ENCODE measurements at regions not wholly inside any gene's neighbourhood (a gene's known extent, or its start where the extent isn't known, plus 50 kb on each side); places are given as distances from the start of the nearest gene placed in this dataset.

GRCh38 chr13:58574791-58575190, 943.2 kb downstream of the PCDH17 start:
- Histone ChIP-seq H3K4me3 (no peak overlapping the region), H3K9me3 (ENCODE audit: low read depth) (no peaks in the 10 kb centered on the region), H3K27ac (no peak overlapping the region), H3K36me3 (no peaks in the 10 kb centered on the region), H3K4me1 (ENCODE audit: low read depth) (no peaks in the 10 kb centered on the region), H3K27me3 (no peaks in the 10 kb centered on the region)
- TF ChIP-seq CTCF (IDR thresholded peaks at IDR 0.05; ENCODE audit: low read depth, low read length), result no peak
- no peak for DNase-seq (ENCODE audit: low read depth in 1 of 2, low spot score in 1 of 2)

- Histone ChIP-seq H3K4me1 (ENCODE audit: low read depth) (no peaks in the 10 kb centered on the region), H3K36me3 (no peaks in the 10 kb centered on the region), H3K9me3 (ENCODE audit: low read depth) (no peaks in the 10 kb centered on the region), H3K4me3 (no peak overlapping the region), H3K27me3 (no peaks in the 10 kb centered on the region), H3K27ac (no peak overlapping the region)
- DNase-seq (ENCODE audit: low read depth in 1 of 2, low spot score in 1 of 2), result no peak
- no peak for TF ChIP-seq CTCF (IDR thresholded peaks at IDR 0.05; ENCODE audit: low read depth, low read length)
Observed at GRCh38 chr13:58579468-58579867, 947.9 kb downstream of the PCDH17 start.

DNA sequence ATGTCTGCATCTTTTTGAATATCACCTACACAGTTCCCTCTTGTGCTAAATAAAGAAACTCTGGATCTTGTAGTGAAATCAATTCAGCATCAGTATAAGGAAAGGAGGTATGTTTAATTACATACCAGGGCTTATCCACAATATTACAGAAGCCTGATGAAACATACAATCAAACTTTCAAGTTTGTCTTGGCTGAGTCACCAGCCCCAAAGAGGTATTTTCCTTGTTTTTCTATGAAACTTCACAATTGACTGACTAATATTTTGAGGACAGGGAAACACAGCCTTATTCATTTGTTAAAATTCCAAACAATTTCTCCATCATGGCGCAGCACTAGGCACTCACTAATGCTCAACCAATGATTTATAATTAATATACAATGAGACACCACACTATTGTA, 952.4 kb downstream of the PCDH17 start:
- no peak for DNase-seq (ENCODE audit: low read depth in 1 of 2, low spot score in 1 of 2)

DNA sequence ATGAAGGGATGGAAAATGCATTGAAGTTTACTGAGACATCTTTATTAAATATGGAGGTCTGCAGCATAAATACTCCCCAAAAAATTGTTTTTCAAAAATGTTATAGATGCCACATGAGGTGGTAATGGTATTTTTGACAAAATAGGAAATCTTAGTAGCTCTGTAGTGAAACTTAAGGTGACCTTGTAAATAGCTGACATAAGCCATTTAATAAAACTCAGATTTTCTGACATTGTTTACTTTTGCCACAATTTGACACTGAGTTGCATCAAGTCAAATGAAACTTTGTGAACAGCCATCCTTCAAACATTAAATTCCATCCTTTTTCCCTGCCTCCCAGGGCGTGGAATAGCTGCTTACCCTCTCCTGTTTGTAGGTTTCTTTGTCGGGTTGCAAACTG, 953.1 kb downstream of the PCDH17 start:
- Histone ChIP-seq H3K27me3 (no peaks in the 10 kb centered on the region), H3K4me1 (ENCODE audit: low read depth) (no peaks in the 10 kb centered on the region), H3K4me3 (no peak overlapping the region), H3K27ac (no peak overlapping the region), H3K36me3 (no peaks in the 10 kb centered on the region), H3K9me3 (ENCODE audit: low read depth) (no peaks in the 10 kb centered on the region)
- no peak for DNase-seq (ENCODE audit: low read depth in 1 of 2, low spot score in 1 of 2)
- no peak for TF ChIP-seq CTCF (IDR thresholded peaks at IDR 0.05; ENCODE audit: low read depth, low read length)

More for the DNA sequence above, 952.4 kb downstream of the PCDH17 start:
- Histone ChIP-seq H3K4me1 (ENCODE audit: low read depth) (no peaks in the 10 kb centered on the region), H3K27ac (no peak overlapping the region), H3K9me3 (ENCODE audit: low read depth) (no peaks in the 10 kb centered on the region), H3K36me3 (no peaks in the 10 kb centered on the region), H3K4me3 (no peak overlapping the region), H3K27me3 (no peaks in the 10 kb centered on the region)
- TF ChIP-seq CTCF (IDR thresholded peaks at IDR 0.05; ENCODE audit: low read depth, low read length), result no peak

- H3K4me1 ChIP-seq (ENCODE audit: low read depth), result no peaks in the 10 kb centered on the region
- H3K9me3 ChIP-seq (ENCODE audit: low read depth), result no peaks in the 10 kb centered on the region
- DNase-seq (ENCODE audit: low read depth in 1 of 2, low spot score in 1 of 2), result no peak
- H3K27me3 ChIP-seq, result no peaks in the 10 kb centered on the region
- no peak overlapping the region for H3K27ac ChIP-seq
- no peak overlapping the region for H3K4me3 ChIP-seq
- H3K36me3 ChIP-seq, result no peaks in the 10 kb centered on the region
- no peak for TF ChIP-seq CTCF (IDR thresholded peaks at IDR 0.05; ENCODE audit: low read depth, low read length)
Observed at GRCh38 chr13:58587183-58587582, 955.6 kb downstream of the PCDH17 start.

- Histone ChIP-seq H3K36me3 (no peaks in the 10 kb centered on the region), H3K27ac (no peak overlapping the region), H3K4me3 (no peak overlapping the region), H3K9me3 (ENCODE audit: low read depth) (no peaks in the 10 kb centered on the region), H3K4me1 (ENCODE audit: low read depth) (peaks cover 8% of the 10 kb centered on the region), H3K27me3 (no peaks in the 10 kb centered on the region)
- DNase-seq (ENCODE audit: low read depth in 1 of 2, low spot score in 1 of 2), result no peak
- TF ChIP-seq CTCF (IDR thresholded peaks at IDR 0.05; ENCODE audit: low read depth, low read length), result no peak
Observed at GRCh38 chr13:58592052-58592451, 960.5 kb downstream of the PCDH17 start.
